ENCODE measurements at regions not wholly inside any gene's neighbourhood (a gene's known extent, or its start where the extent isn't known, plus 50 kb on each side); places are given as distances from the start of the nearest gene placed in this dataset.

DNA sequence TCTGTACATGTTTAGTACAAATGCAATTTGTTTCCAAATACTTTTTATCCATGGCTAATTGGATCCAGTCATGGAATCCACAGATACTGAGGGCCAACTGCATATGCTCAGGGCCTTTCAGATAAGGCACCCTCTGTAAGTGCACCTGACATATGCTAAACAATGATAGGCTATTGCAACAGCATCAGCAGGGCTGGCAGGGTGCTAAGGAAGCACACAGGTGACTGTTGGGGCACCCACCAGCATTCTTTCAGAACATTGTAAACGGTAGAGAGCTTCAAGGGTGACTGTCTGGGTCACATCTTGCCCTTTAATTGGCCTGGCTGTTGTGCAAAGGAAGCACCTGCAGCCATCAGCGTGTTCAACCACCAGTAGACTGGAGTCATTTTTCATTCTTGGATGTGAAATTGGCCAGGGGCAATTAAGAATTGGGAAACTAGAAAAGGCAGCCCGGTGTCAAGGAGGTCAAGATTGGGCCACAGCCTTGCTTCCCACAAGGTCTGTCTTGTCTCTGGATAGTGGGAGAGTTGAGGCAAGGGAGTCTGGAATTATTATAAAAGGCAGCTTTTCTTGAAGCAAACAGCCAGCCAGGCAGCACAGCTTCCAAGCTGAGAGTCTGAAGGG, 129.3 kb upstream of the RAI14 start:
- H3K9me3 Mint-ChIP-seq, result no peaks in the 10 kb centered on the region
- H3K27me3 Mint-ChIP-seq, result no peaks in the 10 kb centered on the region
- no peak overlapping the region for H3K4me3 Mint-ChIP-seq
- no peaks in the 10 kb centered on the region for H3K4me1 Mint-ChIP-seq
- no peak overlapping the region for H3K27ac Mint-ChIP-seq
- no peak for ATAC-seq
- H3K36me3 Mint-ChIP-seq, result no peaks in the 10 kb centered on the region

DNA sequence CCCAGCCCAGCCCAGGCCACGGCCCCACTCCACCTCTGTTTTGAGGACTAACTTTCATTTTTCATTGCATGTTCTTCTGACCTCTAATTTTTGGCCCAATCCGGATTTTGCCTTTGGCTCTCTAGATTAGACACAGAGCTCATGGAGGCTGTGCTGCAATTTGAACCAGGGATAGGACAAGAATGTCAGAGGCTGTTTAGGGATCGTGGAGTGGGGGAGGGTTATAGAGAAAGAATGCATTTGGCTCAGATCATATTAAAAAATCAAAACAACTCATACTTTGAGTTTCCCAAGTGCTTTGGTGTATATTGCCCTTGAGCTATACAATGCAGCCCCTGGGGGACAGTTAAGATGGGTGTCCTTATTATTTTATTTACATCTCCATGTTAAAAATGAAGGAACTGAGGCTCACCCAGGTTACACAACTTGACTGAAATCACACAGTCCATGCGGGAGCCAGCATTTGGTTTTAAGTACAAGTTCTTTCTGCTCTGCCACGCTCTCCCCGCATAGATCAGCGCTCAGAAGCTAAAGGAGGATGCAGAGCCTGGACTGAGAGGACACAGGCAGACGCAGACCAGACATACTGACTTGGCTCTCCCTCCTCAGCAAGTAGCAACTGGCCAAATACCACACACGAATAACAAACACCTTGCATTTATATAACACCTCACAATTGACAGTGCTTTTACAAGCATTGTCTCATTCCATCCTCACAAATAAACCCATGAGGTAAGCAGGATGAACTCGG, 126.4 kb upstream of the RAI14 start:
- H3K27me3 Mint-ChIP-seq, result no peaks in the 10 kb centered on the region
- no peaks in the 10 kb centered on the region for H3K9me3 Mint-ChIP-seq
- ATAC-seq, result no peak
- H3K36me3 Mint-ChIP-seq, result no peaks in the 10 kb centered on the region
- no peak overlapping the region for H3K4me3 Mint-ChIP-seq
- no peak overlapping the region for H3K27ac Mint-ChIP-seq
- H3K4me1 Mint-ChIP-seq, result no peaks in the 10 kb centered on the region

DNA sequence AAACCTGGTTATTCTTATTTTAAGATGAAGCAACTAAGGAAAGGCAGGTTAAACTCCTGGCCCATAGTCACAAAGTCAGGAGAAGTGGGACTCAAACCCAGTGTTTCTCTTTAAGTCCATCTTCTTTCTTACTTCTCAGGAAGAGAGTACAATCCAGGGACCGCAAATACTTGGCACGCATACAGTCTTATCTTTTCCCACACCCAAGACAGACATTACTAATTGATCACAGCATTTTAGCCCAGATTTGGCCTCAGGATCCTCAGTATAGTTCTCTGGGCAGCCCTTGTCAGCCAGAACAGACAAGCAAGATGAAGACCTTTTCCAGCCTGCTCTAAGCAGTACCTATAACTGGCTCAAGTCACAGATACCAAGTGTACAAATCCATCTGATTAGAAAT, 125.5 kb upstream of the RAI14 start:
- no peak for ATAC-seq

DNA sequence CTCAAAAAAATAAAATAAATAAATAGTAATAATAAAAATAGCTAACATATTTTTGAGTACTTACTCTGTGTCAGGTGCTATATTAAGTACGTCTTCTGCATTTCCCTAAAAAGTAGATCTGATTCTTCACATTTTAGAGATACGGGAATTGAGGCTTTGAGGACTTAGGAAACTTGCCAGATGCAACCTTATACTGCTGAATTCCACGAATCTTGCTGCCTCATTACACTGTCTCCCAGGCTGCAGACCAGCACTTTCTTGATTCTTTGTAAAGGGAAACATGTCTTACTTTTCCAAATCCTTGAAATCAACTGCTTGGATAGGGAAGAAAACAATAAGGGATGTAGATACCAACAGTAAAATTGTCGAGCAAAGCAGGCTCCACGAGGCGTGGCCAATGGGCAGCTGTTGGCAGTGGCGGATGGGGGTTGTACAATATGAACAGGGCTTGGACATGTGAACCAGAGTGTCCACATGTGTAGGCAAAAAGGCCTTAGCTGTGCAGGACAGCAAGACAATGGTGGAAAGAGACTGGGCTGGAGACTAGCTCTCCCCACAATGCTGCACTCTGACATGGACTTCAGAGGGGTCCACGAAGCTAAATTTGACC, 124.3 kb upstream of the RAI14 start:
- no peak overlapping the region for H3K4me3 Mint-ChIP-seq
- no peak for ATAC-seq
- no peaks in the 10 kb centered on the region for H3K9me3 Mint-ChIP-seq
- H3K27me3 Mint-ChIP-seq, result no peaks in the 10 kb centered on the region
- H3K27ac Mint-ChIP-seq, result no peak overlapping the region
- H3K4me1 Mint-ChIP-seq, result no peaks in the 10 kb centered on the region
- H3K36me3 Mint-ChIP-seq, result no peaks in the 10 kb centered on the region

More for the DNA sequence above, 125.5 kb upstream of the RAI14 start:
- no peaks in the 10 kb centered on the region for H3K9me3 Mint-ChIP-seq
- H3K27ac Mint-ChIP-seq, result no peak overlapping the region
- H3K36me3 Mint-ChIP-seq, result no peaks in the 10 kb centered on the region
- no peaks in the 10 kb centered on the region for H3K4me1 Mint-ChIP-seq
- no peak overlapping the region for H3K4me3 Mint-ChIP-seq
- no peaks in the 10 kb centered on the region for H3K27me3 Mint-ChIP-seq

DNA sequence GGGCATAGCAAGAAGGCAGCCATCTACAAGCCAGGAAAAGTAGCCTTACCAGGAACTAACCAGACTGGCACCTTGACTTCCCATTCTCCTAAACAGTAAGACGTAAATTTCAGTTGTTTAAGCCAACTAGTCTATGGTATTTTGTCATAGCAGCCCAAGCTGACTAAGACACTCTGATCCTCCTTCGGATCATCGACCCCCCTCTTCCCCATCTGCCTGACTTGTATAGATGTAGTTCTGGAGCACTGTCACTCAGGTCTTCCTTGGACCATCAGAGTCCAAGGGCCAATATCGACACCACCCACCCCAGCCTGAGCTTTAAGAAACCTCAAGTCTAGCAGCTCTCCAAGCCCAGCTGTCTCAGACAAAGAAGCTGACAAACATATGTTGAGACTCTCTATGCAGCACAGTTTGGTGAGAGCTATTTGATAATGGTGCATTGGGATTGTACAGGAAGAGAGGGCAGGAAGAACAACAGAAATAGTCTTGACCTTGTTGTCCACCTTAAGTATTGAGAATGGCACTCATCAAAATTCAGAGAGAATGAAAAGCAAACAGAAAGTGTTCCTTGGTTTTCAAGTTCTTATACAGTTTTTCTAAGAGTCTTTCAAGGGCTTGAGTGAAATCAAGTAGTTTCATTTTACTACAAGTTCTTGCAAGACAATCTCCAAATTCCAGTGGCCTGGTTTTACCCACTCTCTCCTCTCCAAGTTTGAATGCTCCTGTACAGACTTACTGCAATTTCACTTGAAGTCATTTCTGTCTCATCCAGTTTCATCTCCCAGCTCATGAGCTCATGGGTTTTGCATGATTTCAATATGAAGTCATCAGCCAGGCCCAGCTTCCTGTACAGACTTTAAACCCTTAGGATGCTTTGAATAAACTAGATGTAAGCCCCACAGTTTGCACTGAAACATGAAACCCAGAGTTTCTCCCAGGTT, 122.3 kb upstream of the RAI14 start:
- Mint-ChIP-seq H3K4me3 (no peak overlapping the region), H3K9me3 (no peaks in the 10 kb centered on the region), H3K27ac (no peak overlapping the region), H3K4me1 (no peaks in the 10 kb centered on the region), H3K27me3 (peaks cover 8% of the 10 kb centered on the region), H3K36me3 (no peaks in the 10 kb centered on the region)
- ATAC-seq, result no peak

DNA sequence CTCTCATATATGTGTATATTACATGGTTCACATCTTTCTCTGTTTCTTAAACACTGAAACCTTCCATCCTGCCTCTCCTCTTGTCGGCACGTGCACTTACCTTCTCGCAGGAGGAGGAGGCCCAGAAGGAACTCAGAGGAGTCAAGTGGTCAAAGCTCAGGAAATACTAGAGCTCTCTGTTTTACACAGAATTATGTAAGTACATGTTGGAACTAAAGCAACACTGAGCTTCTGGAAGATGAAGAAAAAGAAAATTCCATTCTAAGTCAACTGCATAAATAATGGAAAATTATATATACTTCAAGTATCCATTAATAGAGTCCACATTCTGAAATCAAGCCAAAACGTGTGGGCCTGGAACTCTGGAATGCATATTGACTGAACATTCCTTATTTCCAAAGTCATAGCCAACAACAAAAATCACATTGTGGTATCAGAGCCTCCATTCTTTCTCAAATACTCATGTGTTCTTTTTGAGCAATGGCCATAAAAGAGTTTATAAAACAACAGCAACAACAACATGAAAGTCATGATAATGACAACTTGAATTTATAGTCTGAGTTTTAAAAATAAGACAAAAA, 121.5 kb upstream of the RAI14 start:
- no peak overlapping the region for H3K27ac Mint-ChIP-seq
- ATAC-seq, result no peak
- H3K4me1 Mint-ChIP-seq, result no peaks in the 10 kb centered on the region
- peaks cover 16% of the 10 kb centered on the region for H3K27me3 Mint-ChIP-seq
- no peaks in the 10 kb centered on the region for H3K9me3 Mint-ChIP-seq
- no peak overlapping the region for H3K4me3 Mint-ChIP-seq
- H3K36me3 Mint-ChIP-seq, result no peaks in the 10 kb centered on the region

DNA sequence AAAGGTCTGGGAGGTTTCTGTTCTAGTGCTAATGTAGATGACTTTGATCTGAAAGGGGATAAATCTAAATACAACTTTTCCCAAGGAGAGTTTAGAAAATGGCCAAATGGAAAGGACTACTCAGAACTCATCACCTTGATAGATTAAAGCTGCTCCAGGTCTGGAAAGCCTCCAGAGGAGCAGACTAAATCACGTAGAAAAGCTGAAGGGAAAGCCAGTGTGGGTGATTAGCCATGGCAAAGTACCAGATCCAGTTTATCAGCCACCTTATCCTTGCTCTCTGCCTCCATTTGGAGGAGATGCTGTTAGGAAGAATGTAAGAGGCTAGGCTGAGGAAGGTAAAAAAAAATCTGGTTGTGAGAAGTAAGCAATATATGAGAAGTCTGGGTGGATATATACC, 120.7 kb upstream of the RAI14 start:
- Mint-ChIP-seq H3K9me3 (no peaks in the 10 kb centered on the region), H3K4me1 (no peaks in the 10 kb centered on the region), H3K36me3 (no peaks in the 10 kb centered on the region), H3K27me3 (peaks cover 24% of the 10 kb centered on the region), H3K4me3 (no peak overlapping the region), H3K27ac (no peak overlapping the region)
- no peak for ATAC-seq

DNA sequence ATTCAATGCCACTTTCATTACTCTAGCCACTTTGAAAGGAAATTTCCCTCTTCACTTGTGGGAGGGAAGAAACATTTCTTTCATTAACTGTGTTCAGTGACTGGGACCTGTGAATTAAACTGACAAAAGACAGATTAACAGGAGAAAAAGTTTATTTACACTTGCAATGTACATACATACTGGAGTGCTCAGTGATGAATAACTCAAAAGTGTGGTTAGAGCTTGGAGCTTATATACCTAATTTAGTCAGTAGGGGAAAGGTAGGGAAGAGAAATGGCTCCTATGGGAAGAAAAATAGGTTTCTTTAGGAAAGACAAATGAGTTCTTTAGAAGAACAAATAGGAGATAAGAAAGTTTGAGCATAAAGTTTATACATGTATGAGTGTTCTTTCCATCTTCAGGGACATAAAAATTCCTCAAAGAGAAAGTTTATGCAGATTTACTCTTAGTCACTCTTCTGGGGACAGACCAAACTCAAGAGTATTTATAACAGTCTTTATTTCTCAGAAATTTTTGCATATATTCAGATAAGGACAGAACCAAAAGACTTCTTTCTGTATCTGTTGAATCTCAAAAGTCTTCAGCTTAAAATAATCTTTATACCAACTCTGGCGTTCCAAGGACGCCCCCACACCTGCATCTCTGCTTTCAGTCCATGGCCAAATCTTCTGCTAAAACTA, 120.0 kb upstream of the RAI14 start:
- H3K4me3 Mint-ChIP-seq, result no peak overlapping the region
- no peak overlapping the region for H3K27ac Mint-ChIP-seq
- no peaks in the 10 kb centered on the region for H3K4me1 Mint-ChIP-seq
- H3K9me3 Mint-ChIP-seq, result no peaks in the 10 kb centered on the region
- no peak for ATAC-seq
- no peaks in the 10 kb centered on the region for H3K36me3 Mint-ChIP-seq
- H3K27me3 Mint-ChIP-seq, result peaks cover 31% of the 10 kb centered on the region

DNA sequence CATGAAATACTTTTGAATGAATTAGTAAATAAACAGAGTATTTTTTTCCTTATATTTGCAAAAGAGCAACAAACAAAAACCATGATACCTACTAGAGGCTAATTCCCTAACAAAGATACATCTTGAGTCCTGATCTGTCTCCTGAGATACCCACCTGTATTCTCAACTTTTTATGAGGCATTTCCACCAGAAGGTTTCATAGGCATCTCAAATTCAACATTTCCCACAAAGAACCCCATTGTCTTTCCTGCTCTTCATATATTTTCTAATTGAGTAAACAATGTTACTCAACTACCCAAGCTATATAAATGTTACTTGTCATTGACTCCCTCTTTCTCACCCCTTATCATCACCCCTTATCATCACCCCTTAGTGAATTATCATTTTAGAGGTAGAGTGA, 119.4 kb upstream of the RAI14 start:
- Mint-ChIP-seq H3K36me3 (no peaks in the 10 kb centered on the region), H3K27me3 (peaks cover 31% of the 10 kb centered on the region), H3K9me3 (no peaks in the 10 kb centered on the region), H3K27ac (no peak overlapping the region), H3K4me3 (no peak overlapping the region), H3K4me1 (no peaks in the 10 kb centered on the region)
- ATAC-seq, result no peak

DNA sequence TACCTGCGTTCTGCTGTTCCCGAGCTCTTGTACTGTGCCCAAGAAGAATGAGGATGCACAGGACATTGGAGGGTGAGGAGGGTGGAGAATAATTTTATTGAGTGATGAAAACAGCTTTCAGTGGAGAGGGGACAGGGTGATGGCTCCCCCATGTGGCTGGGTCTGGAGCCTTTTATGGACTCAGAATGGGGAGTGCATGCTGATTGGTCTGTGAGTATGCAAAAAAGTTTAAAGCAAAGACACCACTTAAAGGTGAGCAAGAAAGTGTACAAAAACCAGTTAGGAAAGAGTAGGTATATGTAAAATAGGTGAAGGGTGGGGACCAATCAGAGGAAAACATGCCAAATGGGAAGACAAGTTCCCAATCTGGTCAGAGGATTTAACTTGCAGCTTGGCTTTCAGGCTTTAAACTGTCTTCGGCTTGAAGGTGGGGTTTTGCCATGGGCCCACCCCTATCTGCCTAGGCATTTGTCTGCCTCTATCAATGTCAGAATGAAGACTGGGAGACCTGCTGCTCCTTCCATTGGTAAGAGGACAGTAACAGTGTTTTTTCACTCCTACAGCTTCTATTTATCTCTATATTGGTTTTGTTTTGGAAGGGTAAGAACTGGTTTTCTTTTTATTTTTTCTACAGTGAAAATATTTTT, 118.0 kb upstream of the RAI14 start:
- no peak overlapping the region for H3K27ac Mint-ChIP-seq
- H3K9me3 Mint-ChIP-seq, result no peaks in the 10 kb centered on the region
- no peak overlapping the region for H3K4me3 Mint-ChIP-seq
- peaks cover 31% of the 10 kb centered on the region for H3K27me3 Mint-ChIP-seq
- no peak for ATAC-seq
- no peaks in the 10 kb centered on the region for H3K36me3 Mint-ChIP-seq
- no peaks in the 10 kb centered on the region for H3K4me1 Mint-ChIP-seq

DNA sequence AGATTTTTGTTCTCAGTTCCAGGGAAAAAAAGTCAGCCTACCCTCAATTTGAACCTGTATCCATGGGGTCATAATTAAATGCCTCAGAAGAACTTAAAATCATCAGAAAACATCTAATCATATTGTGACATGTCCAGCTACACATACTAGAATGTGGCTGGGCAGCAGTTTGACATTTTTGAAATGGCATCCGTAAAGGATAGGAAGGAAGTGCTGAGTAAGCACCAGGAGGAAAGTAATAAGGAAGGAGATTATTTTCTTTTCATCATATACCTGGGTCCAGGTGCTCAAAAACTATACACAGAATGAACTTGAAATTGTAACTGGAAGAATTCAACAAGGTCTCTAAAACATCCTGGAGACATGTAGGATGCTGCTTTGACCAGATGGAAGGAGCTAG, 116.9 kb upstream of the RAI14 start:
- ATAC-seq, result no peak
- Mint-ChIP-seq H3K27ac (no peak overlapping the region), H3K27me3 (peaks cover 31% of the 10 kb centered on the region), H3K9me3 (peaks cover 3% of the 10 kb centered on the region), H3K4me3 (no peak overlapping the region), H3K36me3 (no peaks in the 10 kb centered on the region), H3K4me1 (no peaks in the 10 kb centered on the region)

DNA sequence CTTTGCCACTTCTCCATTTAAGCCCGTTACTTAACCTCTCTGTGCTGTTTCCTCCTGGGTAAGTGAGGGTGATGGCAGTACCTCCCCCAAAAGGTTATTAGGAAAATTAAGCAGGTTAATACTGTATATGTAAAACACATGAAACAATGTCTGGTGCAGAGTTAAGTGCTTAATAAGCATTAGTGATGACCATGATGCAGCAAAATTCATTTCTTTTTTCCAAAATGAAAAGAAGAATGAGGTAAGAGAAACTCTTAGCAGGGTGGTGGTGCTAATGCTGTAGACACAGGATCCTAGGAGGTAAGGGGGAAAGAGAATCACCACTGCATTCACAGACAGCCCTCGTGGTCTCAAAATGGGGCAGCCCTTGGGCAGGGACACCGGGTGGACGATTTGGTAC, 115.1 kb upstream of the RAI14 start:
- Mint-ChIP-seq H3K4me3 (no peak overlapping the region), H3K27me3 (peaks cover 31% of the 10 kb centered on the region), H3K9me3 (peaks cover 8% of the 10 kb centered on the region)

DNA sequence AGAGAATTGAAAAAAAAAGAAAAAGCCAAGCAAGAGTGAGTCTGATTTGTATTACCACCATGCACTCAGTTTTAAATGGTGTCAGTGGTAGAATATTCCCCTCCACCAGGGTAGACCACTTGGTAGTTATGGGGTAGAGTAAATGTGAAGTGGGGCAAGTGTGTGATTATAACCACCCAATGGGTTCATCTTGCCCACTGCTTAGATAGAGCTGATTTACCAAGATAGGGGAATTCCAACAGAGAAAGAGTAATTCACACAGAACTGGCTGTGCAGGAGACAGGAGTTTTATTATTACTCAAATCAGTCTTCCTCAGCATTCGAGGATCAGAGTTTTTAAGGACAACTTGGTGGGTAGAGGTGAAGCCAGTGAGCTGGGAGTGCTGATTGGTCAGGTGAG, 113.3 kb upstream of the RAI14 start:
- no peaks in the 10 kb centered on the region for H3K4me1 Mint-ChIP-seq
- no peak overlapping the region for H3K27ac Mint-ChIP-seq
- H3K36me3 Mint-ChIP-seq, result no peaks in the 10 kb centered on the region
- no peak overlapping the region for H3K4me3 Mint-ChIP-seq
- peaks cover 18% of the 10 kb centered on the region for H3K9me3 Mint-ChIP-seq
- H3K27me3 Mint-ChIP-seq, result peaks cover 29% of the 10 kb centered on the region
- ATAC-seq, result no peak

More for the DNA sequence above, 115.1 kb upstream of the RAI14 start:
- Mint-ChIP-seq H3K4me1 (no peaks in the 10 kb centered on the region), H3K36me3 (no peaks in the 10 kb centered on the region), H3K27ac (no peak overlapping the region)
- ATAC-seq, result no peak

DNA sequence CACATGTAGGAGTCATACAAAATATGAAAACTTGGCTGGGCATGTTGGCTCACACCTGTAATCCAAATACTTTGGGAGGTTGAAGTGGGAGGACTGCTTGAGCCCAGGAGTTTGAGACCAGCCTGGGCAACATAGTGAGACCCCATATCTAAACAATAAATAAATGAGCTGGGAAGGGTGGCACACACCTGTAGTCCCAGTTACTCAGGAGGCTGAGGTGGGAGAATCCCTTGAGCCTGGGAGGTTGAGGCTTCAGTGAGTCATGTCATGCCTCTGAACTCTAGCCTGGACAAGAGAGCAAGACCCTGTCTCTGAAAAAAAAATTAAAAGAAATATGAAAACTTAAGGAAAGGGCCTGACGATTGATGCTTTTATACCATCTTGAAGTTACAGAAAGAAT, 112.4 kb upstream of the RAI14 start:
- Mint-ChIP-seq H3K27me3 (peaks cover 28% of the 10 kb centered on the region), H3K27ac (no peak overlapping the region), H3K9me3 (peaks cover 18% of the 10 kb centered on the region), H3K4me3 (no peak overlapping the region), H3K4me1 (no peaks in the 10 kb centered on the region), H3K36me3 (no peaks in the 10 kb centered on the region)
- no peak for ATAC-seq
